GM12875 (cell line): ENCODE measurements at regions not wholly inside any gene's neighbourhood (a gene's known extent, or its start where the extent isn't known, plus 50 kb on each side); places are given as distances from the start of the nearest gene placed in this dataset.

Experiments
- H3K4me3 ChIP-seq: one replicate; pipeline ENCODE4 v1.5.1; 2011; ENCODE audit warnings: low read depth, low read length, control low read depth
- CTCF ChIP-seq: IDR thresholded peaks from 2 replicates; pipeline ENCODE4 v1.5.1; 2011; ENCODE audit warnings: low read depth, mild to moderate bottlenecking, control low read depth, inconsistent platforms, low read length, moderate library complexity, borderline replicate concordance; ENCODE audit not compliant: insufficient read depth

- TF ChIP-seq CTCF: no peak
- no peak overlapping the region for H3K4me3 ChIP-seq
These were observed 271.3 kb upstream of the BTBD3 start for GRCh38 chr20:11646359-11646758.

GRCh38 chr20:11650566-11650965, 267.1 kb upstream of the BTBD3 start:
- H3K4me3 ChIP-seq: no peak overlapping the region
- no peak for TF ChIP-seq CTCF

DNA sequence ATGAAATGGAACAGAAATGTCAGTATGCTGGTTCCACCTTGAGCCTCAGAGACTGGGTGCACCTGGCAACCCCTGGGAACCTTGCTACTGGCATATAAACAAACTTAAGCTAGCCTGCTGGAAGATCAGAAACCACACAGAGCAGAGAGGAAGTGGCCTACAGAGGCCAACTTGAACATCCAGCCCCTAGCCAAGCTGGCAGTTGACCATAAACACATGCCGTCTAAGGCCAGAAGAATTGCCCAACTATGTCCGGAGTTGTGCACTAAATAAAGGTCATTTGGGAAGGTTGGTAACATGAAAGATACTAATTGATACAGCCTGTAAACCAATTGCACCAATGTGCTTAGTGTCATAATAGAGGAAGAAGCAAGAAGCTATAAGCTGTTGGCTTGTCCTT, 266.6 kb upstream of the BTBD3 start:
- TF ChIP-seq CTCF: no peak
- no peak overlapping the region for H3K4me3 ChIP-seq

- no peak overlapping the region for H3K4me3 ChIP-seq
- no peak for TF ChIP-seq CTCF
These were observed 266.0 kb upstream of the BTBD3 start for GRCh38 chr20:11651647-11652046.

- H3K4me3 ChIP-seq: no peak overlapping the region
- TF ChIP-seq CTCF: no peak
These were observed 265.6 kb upstream of the BTBD3 start for GRCh38 chr20:11652128-11652527.

- TF ChIP-seq CTCF: no peak
- H3K4me3 ChIP-seq: no peak overlapping the region
These were observed 262.9 kb upstream of the BTBD3 start for GRCh38 chr20:11654766-11655165.

- no peak for TF ChIP-seq CTCF
- H3K4me3 ChIP-seq: no peak overlapping the region
These were observed 257.0 kb upstream of the BTBD3 start for GRCh38 chr20:11660673-11661072.
